Lower lobe of right lung (tissue), 2 donors: ENCODE measurements at regions not wholly inside any gene's neighbourhood (a gene's known extent, or its start where the extent isn't known, plus 50 kb on each side); places are given as distances from the start of the nearest gene placed in this dataset.

Experiments
- ATAC-seq, 2 donors: fragments of 200-7000 bp; cut with Tn5 transposase; one replicate each; pipeline ENCODE4 v1.9.1; 2020 to 2022; ENCODE audit warnings: mild to moderate bottlenecking in 2 of 2, moderate library complexity in 2 of 2
- DNase-seq: peaks from one replicate; pipeline ENCODE4 v3.0.0-alpha.2; 2020
- H3K27ac ChIP-seq: fragments of 200-600 bp; one replicate; pipeline ENCODE4 v1.8.0; 2022
- H3K27me3 ChIP-seq: fragments of 200-600 bp; one replicate; pipeline ENCODE4 v1.8.0; 2022; ENCODE audit warnings: low read depth
- H3K36me3 ChIP-seq: fragments of 200-600 bp; one replicate; pipeline ENCODE4 v1.8.0; 2022; ENCODE audit warnings: mild to moderate bottlenecking
- H3K4me1 ChIP-seq: fragments of 200-600 bp; one replicate; pipeline ENCODE4 v1.8.0; 2022
- H3K4me3 ChIP-seq: fragments of 200-600 bp; one replicate; pipeline ENCODE4 v1.8.0; 2022; ENCODE audit warnings: mild to moderate bottlenecking
- H3K9me3 ChIP-seq: fragments of 200-600 bp; one replicate; pipeline ENCODE4 v1.8.0; 2022
- CTCF ChIP-seq: fragments of 200-600 bp; IDR thresholded peaks from one replicate; pipeline ENCODE4 v1.8.0; 2022; ENCODE audit warnings: antibody characterized with exemption, mild to moderate bottlenecking
- intact Hi-C: fragments of 100-400 bp; cut with DNase I; formaldehyde crosslinking; loops from one replicate; pipeline ENCODE4 v1.11.0; 2022
- donor health status: DM: no; HTN: yes; CAD: no; lungs with severe emphysema.

GRCh38 chr5:144003636-144004035 lies 166.8 kb downstream of the YIPF5 start:
- TF ChIP-seq CTCF, result no peak
- Histone ChIP-seq H3K27ac (no peak overlapping the region), H3K4me3 (no peak overlapping the region), H3K27me3 (no peaks in the 10 kb centered on the region), H3K36me3 (no peaks in the 10 kb centered on the region), H3K4me1 (no peaks in the 10 kb centered on the region), H3K9me3 (no peaks in the 10 kb centered on the region)
- DNase-seq, result no peak
- intact Hi-C loops, result no loop called here
- no peak for ATAC-seq

- H3K27me3 ChIP-seq, result no peaks in the 10 kb centered on the region
- no peaks in the 10 kb centered on the region for H3K4me1 ChIP-seq
- ATAC-seq (no peak), DNase-seq (no peak)
- no peak for TF ChIP-seq CTCF
- no peaks in the 10 kb centered on the region for H3K9me3 ChIP-seq
- intact Hi-C loops, result no loop called here
- no peak overlapping the region for H3K27ac ChIP-seq
- no peaks in the 10 kb centered on the region for H3K36me3 ChIP-seq
- H3K4me3 ChIP-seq, result no peak overlapping the region
These were observed 166.3 kb downstream of the YIPF5 start for GRCh38 chr5:144004146-144004545.

GRCh38 chr5:144004751-144005150 lies 165.7 kb downstream of the YIPF5 start:
- DNase-seq (no peak), ATAC-seq (no peak)
- TF ChIP-seq CTCF, result no peak
- no peaks in the 10 kb centered on the region for H3K4me1 ChIP-seq
- no peaks in the 10 kb centered on the region for H3K36me3 ChIP-seq
- intact Hi-C loops, result no loop called here
- H3K9me3 ChIP-seq, result no peaks in the 10 kb centered on the region
- no peaks in the 10 kb centered on the region for H3K27me3 ChIP-seq
- H3K27ac ChIP-seq, result no peak overlapping the region
- H3K4me3 ChIP-seq, result no peak overlapping the region

GRCh38 chr5:144009116-144009515 lies 161.3 kb downstream of the YIPF5 start:
- no peak for ATAC-seq
- Histone ChIP-seq H3K4me3 (no peak overlapping the region), H3K4me1 (no peaks in the 10 kb centered on the region), H3K36me3 (no peaks in the 10 kb centered on the region), H3K27ac (no peak overlapping the region), H3K27me3 (no peaks in the 10 kb centered on the region), H3K9me3 (no peaks in the 10 kb centered on the region)
- intact Hi-C loops, result no loop called here
- no peak for DNase-seq
- no peak for TF ChIP-seq CTCF

GRCh38 chr5:144011388-144011787 lies 159.1 kb downstream of the YIPF5 start:
- no peaks in the 10 kb centered on the region for H3K36me3 ChIP-seq
- no peak for ATAC-seq

More at GRCh38 chr5:144011388-144011787, 159.1 kb downstream of the YIPF5 start:
- Histone ChIP-seq H3K4me3 (no peak overlapping the region), H3K27me3 (no peaks in the 10 kb centered on the region), H3K4me1 (no peaks in the 10 kb centered on the region), H3K9me3 (no peaks in the 10 kb centered on the region), H3K27ac (no peak overlapping the region)
- no peak for TF ChIP-seq CTCF
- no peak for DNase-seq
- intact Hi-C loops, result no loop called here
